ENCODE measurements at regions not wholly inside any gene's neighbourhood (a gene's known extent, or its start where the extent isn't known, plus 50 kb on each side); places are given as distances from the start of the nearest gene placed in this dataset.

GRCh38 chr3:106372806-106373190, 504.0 kb upstream of the CBLB start:
- TF ChIP-seq, protein P1, sequence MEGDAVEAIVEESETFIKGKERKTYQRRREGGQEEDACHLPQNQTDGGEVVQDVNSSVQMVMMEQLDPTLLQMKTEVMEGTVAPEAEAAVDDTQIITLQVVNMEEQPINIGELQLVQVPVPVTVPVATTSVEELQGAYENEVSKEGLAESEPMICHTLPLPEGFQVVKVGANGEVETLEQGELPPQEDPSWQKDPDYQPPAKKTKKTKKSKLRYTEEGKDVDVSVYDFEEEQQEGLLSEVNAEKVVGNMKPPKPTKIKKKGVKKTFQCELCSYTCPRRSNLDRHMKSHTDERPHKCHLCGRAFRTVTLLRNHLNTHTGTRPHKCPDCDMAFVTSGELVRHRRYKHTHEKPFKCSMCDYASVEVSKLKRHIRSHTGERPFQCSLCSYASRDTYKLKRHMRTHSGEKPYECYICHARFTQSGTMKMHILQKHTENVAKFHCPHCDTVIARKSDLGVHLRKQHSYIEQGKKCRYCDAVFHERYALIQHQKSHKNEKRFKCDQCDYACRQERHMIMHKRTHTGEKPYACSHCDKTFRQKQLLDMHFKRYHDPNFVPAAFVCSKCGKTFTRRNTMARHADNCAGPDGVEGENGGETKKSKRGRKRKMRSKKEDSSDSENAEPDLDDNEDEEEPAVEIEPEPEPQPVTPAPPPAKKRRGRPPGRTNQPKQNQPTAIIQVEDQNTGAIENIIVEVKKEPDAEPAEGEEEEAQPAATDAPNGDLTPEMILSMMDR (conservative IDR thresholded peaks at IDR 0.05 in 1 of 2, IDR thresholded peaks at IDR 0.05 in 1 of 2; ENCODE audit: extremely low read depth in 1 of 2, insufficient read depth in 1 of 2, low read depth in 1 of 2, low read length in 2 of 2) = no peak
- no peak for TF ChIP-seq EZH2 (IDR thresholded peaks at IDR 0.05; ENCODE audit: borderline replicate concordance, low read length)

Measured in mammary epithelial cell (primary cell).